Caco-2 (cell line): ENCODE measurements at regions not wholly inside any gene's neighbourhood (a gene's known extent, or its start where the extent isn't known, plus 50 kb on each side); places are given as distances from the start of the nearest gene placed in this dataset.

Source experiments
- BruUV-seq: library from RNA; stranded (reverse); fragments of 400-500 nt; replicated peaks from 2 replicates; lab custom pipeline; 2021; lab: Mats Ljungman, UMichigan
- CTCF ChIA-PET: fragments of 300-600 bp; sonication (Branson Sonifier 250); formaldehyde crosslinking; loops from one replicate; lab custom pipeline; 2022; ENCODE audit warnings: antibody characterized with exemption; lab: Charles Lee
- POLR2A ChIA-PET: fragments of 300-600 bp; sonication (Branson Sonifier 250); formaldehyde crosslinking; loops from one replicate; lab custom pipeline; 2022; ENCODE audit warnings: antibody characterized with exemption; lab: Charles Lee
- DNase-seq, 2 experiments: peaks; one replicate each; pipeline versions ENCODE4 v3.0.0 to v3.0.0-alpha.2; 2020 to 2022
- H3K27me3 ChIP-seq: replicated peaks from 2 replicates; pipeline ENCODE4 v1.6.0; 2011; ENCODE audit warnings: low read length; ENCODE audit not compliant: control insufficient read depth, insufficient read depth
- H3K36me3 ChIP-seq: 2 replicates; pipeline ENCODE4 v1.5.1; 2011; ENCODE audit warnings: low read length; ENCODE audit not compliant: control insufficient read depth, insufficient read depth
- H3K4me1 ChIP-seq: fragments of 250-450 bp; sonication (Bioruptor Pico); 2 replicates; pipeline ENCODE4 v1.5.1; 2020; ENCODE audit warnings: mild to moderate bottlenecking
- H3K4me3 ChIP-seq: 2 replicates; pipeline ENCODE4 v1.5.1; 2011; ENCODE audit warnings: low read depth, mild to moderate bottlenecking, control low read depth, low read length
- H3K9me3 ChIP-seq: fragments of 250-450 bp; sonication (Bioruptor Pico); 2 replicates; pipeline ENCODE4 v1.5.1; 2020; ENCODE audit warnings: mild to moderate bottlenecking, moderate library complexity
- H3K27ac Mint-ChIP-seq: one replicate; pipeline ENCODE4 v1.8.0; 2022; ENCODE audit warnings: mixed read lengths; ENCODE audit not compliant: unreplicated experiment
- H3K27me3 Mint-ChIP-seq: one replicate; pipeline ENCODE4 v1.8.0; 2022; ENCODE audit warnings: mixed read lengths; ENCODE audit not compliant: insufficient read depth, unreplicated experiment
- H3K36me3 Mint-ChIP-seq: one replicate; pipeline ENCODE4 v1.8.0; 2022; ENCODE audit warnings: mild to moderate bottlenecking, mixed read lengths; ENCODE audit not compliant: insufficient read depth, unreplicated experiment
- H3K4me1 Mint-ChIP-seq: one replicate; pipeline ENCODE4 v1.8.0; 2022; ENCODE audit warnings: low read depth, mixed read lengths; ENCODE audit not compliant: unreplicated experiment
- H3K4me3 Mint-ChIP-seq: one replicate; pipeline ENCODE4 v1.8.0; 2022; ENCODE audit warnings: mild to moderate bottlenecking, moderate library complexity, mixed read lengths; ENCODE audit not compliant: unreplicated experiment
- H3K9me3 Mint-ChIP-seq: one replicate; pipeline ENCODE4 v1.8.0; 2022; ENCODE audit warnings: mixed read lengths; ENCODE audit not compliant: unreplicated experiment
- intact Hi-C: fragments of 100-400 bp; cut with micrococcal nuclease; formaldehyde crosslinking; loops from one replicate; pipeline ENCODE4 v1.10.0; 2022; ENCODE audit not compliant: unreplicated experiment
- TF ChIP-seq, protein P1 (sequence below), 2 experiments: fragments of 200-600 bp in 1 of 2; IDR thresholded peaks; 1 replicate in 1 of 2; 2 replicates in 1 of 2; pipeline versions ENCODE4 v1.5.1 to v1.8.0; 2011 to 2022; ENCODE audit warnings: antibody characterized with exemption in 1 of 2, control low read depth in 1 of 2, inconsistent platforms in 1 of 2, low read depth in 1 of 2, low read length in 1 of 2, mild to moderate bottlenecking in 1 of 2, moderate library complexity in 1 of 2; ENCODE audit not compliant: insufficient read depth in 1 of 2, severe bottlenecking in 1 of 2, unreplicated experiment in 1 of 2

DNA sequence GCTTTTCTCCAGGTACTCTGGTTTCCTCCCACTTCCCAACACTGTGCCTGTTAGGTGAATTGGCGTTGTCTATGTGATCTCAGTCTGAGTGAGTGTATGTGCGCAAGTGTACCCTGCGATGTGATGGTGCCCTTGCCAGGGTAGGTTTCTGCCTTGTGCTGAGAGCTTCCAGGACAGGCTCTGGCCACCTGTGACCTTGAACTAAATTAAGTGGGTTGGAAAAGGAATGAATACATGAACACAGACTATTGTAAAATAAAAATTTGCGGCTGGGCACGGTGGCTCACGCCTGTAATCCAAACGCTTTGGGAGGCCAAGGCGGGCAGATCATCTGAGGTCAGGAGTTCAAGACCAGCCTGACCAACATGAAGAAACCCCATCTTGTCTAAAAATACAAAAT is 678.0 kb downstream of the DHX35 start:
- Mint-ChIP-seq H3K36me3 (no peaks in the 10 kb centered on the region), H3K9me3 (no peaks in the 10 kb centered on the region), H3K4me1 (no peaks in the 10 kb centered on the region), H3K27me3 (peaks cover 26% of the 10 kb centered on the region), H3K4me3 (no peak overlapping the region), H3K27ac (no peak overlapping the region)
- Histone ChIP-seq H3K9me3 (no peaks in the 10 kb centered on the region), H3K4me3 (no peak overlapping the region), H3K36me3 (no peaks in the 10 kb centered on the region), H3K4me1 (no peaks in the 10 kb centered on the region), H3K27me3 (no peaks in the 10 kb centered on the region)
- intact Hi-C loops: no loop called here
- TF ChIP-seq, protein P1, sequence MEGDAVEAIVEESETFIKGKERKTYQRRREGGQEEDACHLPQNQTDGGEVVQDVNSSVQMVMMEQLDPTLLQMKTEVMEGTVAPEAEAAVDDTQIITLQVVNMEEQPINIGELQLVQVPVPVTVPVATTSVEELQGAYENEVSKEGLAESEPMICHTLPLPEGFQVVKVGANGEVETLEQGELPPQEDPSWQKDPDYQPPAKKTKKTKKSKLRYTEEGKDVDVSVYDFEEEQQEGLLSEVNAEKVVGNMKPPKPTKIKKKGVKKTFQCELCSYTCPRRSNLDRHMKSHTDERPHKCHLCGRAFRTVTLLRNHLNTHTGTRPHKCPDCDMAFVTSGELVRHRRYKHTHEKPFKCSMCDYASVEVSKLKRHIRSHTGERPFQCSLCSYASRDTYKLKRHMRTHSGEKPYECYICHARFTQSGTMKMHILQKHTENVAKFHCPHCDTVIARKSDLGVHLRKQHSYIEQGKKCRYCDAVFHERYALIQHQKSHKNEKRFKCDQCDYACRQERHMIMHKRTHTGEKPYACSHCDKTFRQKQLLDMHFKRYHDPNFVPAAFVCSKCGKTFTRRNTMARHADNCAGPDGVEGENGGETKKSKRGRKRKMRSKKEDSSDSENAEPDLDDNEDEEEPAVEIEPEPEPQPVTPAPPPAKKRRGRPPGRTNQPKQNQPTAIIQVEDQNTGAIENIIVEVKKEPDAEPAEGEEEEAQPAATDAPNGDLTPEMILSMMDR (IDR thresholded peaks at IDR 0.05; ENCODE audit: insufficient read depth in 1 of 2, low read depth in 1 of 2, low read length in 1 of 2, severe bottlenecking in 1 of 2, unreplicated experiment in 1 of 2): no peak
- CTCF ChIA-PET: no interaction called here
- POLR2A ChIA-PET: no interaction called here
- DNase-seq: no peak
- no TSS peak for BruUV-seq

GRCh38 chr20:39638731-39639130 is 676.6 kb downstream of the DHX35 start:
- Mint-ChIP-seq H3K27ac (no peak overlapping the region), H3K27me3 (peaks cover 31% of the 10 kb centered on the region), H3K4me3 (no peak overlapping the region), H3K9me3 (no peaks in the 10 kb centered on the region), H3K4me1 (no peaks in the 10 kb centered on the region), H3K36me3 (no peaks in the 10 kb centered on the region)
- Histone ChIP-seq H3K9me3 (no peaks in the 10 kb centered on the region), H3K27me3 (no peaks in the 10 kb centered on the region), H3K4me3 (no peak overlapping the region), H3K36me3 (no peaks in the 10 kb centered on the region), H3K4me1 (no peaks in the 10 kb centered on the region)
- BruUV-seq: no TSS peak
- ChIA-PET POLR2A (no interaction called here), CTCF (no interaction called here)
- intact Hi-C loops: no loop called here
- DNase-seq: no peak
- TF ChIP-seq, protein P1 (IDR thresholded peaks at IDR 0.05; ENCODE audit: insufficient read depth in 1 of 2, low read depth in 1 of 2, low read length in 1 of 2, severe bottlenecking in 1 of 2, unreplicated experiment in 1 of 2): no peak

GRCh38 chr20:39633689-39634088 is 671.5 kb downstream of the DHX35 start:
- CTCF ChIA-PET: no interaction called here
- Histone ChIP-seq H3K4me1 (no peaks in the 10 kb centered on the region; the same call in 1 of the 2 replicates), H3K4me3 (no peak overlapping the region), H3K9me3 (no peaks in the 10 kb centered on the region), H3K36me3 (no peaks in the 10 kb centered on the region), H3K27me3 (no peaks in the 10 kb centered on the region)
- BruUV-seq: no TSS peak
- peaks cover 22% of the 10 kb centered on the region for H3K27me3 Mint-ChIP-seq
- intact Hi-C loops: no loop called here
- no peaks in the 10 kb centered on the region for H3K36me3 Mint-ChIP-seq
- H3K9me3 Mint-ChIP-seq: no peaks in the 10 kb centered on the region
- TF ChIP-seq, protein P1 (IDR thresholded peaks at IDR 0.05; ENCODE audit: insufficient read depth in 1 of 2, low read depth in 1 of 2, low read length in 1 of 2, severe bottlenecking in 1 of 2, unreplicated experiment in 1 of 2): no peak
- peaks cover 5% of the 10 kb centered on the region for H3K4me1 Mint-ChIP-seq
- DNase-seq: no peak
- no peak overlapping the region for H3K27ac Mint-ChIP-seq
- POLR2A ChIA-PET: no interaction called here
- no peak overlapping the region for H3K4me3 Mint-ChIP-seq
